Pons (tissue), 1 donor: ENCODE measurements at regions not wholly inside any gene's neighbourhood (a gene's known extent, or its start where the extent isn't known, plus 50 kb on each side); places are given as distances from the start of the nearest gene placed in this dataset.

ENCODE experiments used
- DNase-seq: peaks from one replicate; pipeline ENCODE4 v3.0.0-alpha.2; 2016; ENCODE audit warnings: low spot score

DNA sequence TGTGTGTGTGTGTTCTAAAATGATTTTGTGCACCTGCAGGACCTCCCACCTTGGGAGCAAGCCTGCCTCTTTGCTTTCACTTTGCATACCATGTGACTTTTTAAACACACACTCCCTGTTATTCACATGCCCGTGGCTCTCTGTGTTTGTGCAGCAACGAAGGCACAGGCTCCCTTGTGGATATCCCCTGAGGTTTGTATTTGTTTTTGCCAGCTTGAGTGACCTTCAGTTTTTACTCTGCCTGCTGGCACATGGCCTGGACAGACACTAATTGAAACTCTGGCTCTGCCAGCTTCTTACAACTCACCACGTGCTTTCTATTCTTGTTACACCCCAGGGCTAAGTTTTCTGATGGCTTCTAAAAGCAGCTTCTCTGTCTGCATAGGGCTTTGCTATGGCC, 885.8 kb downstream of the SH3BGRL start:
- DNase-seq = peak; percentile 8

DNA sequence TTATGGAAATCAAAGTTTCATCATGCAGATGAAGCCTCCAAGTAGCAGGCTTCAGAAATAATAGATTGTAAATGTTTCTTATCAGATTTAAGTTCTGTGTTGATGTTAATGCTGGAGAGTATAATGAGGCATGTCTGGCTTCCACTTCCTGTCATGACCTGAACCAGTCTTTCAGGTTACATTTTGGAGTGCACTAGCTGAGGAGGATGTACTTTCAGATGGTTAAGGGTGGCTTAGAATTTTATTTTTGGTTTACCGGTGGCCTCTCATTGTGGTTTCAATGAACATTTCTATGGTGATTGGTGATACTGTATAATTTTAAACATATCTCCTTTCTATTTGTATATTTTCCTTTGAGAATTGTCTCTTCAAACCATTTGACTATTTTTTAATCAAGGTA, 890.4 kb downstream of the SH3BGRL start:
- no peak for DNase-seq

DNA sequence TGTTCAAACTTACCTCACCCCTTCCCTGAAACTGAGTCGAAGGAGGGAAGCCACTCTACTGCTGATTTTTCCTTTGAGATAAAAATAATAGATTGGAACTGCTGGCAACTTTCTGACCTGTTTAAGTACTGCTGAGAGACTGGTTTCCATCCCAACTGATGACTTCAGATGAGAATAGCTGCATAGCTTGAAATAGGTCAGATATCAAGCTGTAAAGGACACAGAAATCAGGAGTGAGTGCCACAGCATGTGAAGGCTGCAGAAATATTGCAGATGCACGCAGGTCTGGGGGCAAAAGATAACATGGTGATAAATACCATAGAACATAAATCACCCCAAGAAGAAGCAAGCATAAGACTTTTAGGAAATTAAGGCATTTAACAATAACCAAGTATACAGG, 923.2 kb downstream of the SH3BGRL start:
- no peak for DNase-seq

DNA sequence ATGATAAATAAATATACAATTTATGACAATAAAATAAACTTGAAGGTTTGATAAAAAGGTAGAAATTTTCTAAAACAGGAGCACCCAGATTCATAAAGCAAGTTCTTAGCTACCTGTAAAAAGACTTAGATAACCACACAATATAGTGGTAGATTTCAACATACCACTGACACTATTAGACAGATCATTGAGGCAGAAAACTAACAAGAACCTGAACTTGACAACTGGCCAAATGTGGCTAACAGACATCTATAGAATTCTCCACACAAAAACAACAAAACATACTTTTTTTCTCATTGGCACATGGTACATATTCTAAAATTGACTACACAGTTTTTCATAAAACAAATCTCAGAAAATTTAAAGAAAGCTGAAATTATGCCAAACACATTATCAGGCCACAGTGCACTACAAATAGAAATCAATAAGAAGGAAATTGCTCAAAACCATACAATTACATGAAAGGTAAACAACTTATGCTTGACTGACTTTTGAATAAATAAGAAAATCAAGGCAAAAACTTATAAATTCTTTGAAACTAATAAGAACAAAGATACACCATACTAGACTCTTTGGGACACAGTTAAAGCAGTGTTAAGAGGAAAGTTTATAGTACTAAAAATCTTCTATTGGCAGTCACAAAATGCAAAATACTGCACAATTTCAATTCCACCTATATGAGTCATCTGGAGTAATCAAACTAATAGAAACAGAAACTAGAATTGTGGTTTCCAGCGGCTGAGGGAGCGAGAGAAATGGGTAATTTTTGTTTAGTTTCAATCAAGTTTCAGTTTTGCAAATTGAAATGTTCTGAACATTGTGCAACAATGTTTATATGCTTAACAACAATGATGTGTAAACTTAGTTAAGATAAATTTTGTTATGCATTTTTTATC, 925.6 kb downstream of the SH3BGRL start:
- DNase-seq = no peak

DNA sequence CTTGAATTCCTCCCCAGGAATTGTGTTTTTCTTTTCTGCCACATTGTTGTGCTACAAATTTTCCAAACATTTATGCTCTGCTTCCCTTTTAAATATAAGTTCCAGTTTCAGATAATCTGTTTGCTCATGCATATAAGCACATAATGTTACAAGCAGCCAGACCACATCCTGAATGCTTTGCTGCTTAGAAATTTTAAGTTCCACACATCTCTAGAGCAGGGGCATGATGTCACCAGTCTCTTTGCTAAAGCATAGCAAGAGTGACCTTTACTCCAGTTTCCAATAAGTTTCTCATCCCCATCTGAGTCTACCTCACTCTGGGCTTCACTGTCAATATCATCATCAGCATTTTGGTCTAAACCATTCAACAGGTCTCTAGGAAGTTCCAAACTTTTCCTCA, 932.5 kb downstream of the SH3BGRL start:
- no peak for DNase-seq

DNA sequence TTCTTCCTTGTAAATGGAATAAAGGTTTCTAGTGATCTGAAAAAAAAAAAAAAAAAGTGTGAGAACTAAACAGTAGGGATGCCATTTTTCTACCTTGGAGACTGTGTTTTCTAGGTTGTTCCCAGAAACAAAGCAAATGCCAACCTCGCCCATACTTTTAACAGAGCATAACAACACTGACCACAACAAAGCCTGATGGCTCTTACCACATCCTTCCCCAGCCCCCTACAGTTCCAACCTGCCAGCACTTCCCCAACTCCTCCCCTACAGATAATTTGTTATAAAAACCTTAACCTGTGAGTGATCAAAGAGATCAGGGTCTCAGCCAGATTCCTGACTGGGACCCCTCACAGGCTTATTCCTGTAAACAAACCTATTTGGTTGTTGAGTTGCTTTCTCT, 940.0 kb downstream of the SH3BGRL start:
- DNase-seq = no peak

DNA sequence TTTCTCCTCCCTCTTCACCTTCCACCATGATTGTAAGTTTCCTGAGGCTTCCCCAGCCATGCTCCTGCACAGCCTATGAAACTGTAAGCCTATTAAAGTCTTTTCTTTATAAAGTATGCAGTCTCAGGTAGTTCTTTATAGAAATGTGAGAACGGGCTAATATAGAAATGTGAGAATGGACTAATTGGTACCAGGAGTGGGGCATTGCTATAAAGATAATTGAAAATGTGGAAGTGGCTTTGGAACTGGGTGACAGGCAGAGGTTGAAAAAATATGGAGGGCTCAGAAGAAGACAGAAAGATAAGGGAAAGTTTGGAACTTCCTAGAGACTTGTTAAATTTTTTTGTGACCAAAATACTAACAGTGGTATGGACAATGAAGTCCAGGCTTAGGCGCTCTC, 959.3 kb downstream of the SH3BGRL start:
- DNase-seq = no peak

DNA sequence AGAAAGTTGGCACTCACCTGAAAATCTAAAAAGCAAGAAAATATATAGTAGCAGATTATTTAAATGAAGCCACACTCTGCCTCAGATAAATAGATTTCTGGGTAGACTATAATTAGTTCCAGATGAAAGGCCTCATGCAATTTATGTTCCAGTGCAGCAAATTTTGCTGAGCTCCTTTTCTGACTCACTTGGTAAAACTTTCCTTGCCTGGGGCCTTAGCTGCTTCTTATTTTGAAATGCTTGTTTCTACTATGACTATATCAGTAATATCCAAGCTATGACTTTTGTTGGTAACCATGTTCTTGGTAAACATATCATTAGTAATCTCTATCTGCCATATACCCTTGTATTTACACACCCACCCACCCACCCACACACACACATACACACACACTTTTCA, 961.8 kb downstream of the SH3BGRL start:
- DNase-seq = no peak

DNA sequence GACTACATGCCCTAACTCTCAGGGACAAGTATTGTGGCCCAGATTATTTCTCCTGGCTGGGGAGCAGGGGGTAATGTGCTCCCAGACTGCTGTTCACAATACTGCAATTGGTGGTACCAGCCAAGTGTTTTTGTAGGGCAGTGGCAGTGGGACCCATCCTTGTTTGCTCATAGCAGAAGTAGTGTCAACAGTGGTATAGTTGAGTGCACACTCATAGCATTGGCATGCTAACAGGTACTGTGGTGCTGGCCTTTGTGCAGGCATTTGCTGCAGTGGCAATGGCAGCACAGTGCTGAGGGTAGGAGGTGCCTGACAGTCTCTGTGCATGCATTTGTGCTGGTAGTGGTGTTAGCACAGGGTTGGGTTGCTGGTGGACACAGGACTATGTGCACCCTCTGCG, 995.0 kb downstream of the SH3BGRL start:
- no peak for DNase-seq

DNA sequence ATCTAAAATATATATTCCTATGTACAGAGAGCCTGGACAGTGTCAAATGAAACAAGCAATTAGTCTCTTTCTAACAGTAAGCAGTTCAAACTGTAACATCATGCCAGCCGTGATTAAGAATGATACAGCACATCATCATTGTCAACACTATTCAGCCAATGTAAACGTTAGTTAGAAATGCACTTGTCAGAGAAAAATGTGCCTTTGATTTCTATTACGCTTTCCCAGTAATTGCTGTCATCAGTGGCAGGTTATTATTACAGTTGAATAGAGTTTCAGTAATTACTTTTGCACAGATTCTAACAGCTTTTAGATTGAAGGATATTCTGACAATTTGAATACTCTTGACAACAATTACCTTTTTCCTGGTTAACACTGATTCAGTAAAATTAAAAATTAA, 1007.1 kb downstream of the SH3BGRL start:
- no peak for DNase-seq

DNA sequence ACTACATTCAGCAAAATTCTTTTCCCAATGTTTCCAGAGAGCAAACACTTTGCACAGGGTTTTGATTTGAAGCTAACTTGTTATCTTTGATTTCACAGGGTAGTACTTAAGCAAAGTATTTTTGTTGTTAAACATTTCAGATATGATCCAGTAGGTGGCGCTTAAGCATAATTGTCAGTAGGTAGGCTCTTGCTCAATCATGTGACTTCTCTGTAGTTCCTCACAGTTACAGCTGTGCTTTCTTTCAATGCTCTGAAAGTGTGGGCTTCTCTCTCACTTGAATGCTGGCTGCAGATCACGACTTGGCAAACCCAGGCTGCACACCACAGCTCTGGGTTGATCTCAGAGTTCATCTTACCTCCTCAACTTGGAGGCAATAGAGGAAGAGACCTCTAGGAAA, 1016.5 kb downstream of the SH3BGRL start:
- peak; percentile 27 for DNase-seq

DNA sequence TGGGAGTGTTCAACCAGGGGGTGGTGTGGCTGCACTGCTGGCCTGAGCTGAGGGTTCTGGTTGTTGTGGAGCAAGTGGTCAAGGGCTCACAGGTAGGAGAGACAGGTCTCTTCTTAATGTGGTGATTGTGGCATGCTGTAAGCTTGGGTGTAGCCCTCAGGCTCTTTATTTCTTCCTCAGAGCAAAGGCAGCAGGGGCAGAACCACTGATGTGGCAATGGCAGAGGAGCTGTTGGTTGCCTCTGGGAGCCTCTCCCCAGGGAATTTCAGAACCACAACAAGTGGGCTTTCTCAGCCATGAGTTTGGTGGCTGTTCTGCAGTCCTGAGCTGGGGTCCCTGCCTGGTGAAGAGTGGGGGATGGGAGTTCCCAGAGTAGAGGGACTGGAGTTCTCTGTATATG, 1017.2 kb downstream of the SH3BGRL start:
- DNase-seq = no peak

DNA sequence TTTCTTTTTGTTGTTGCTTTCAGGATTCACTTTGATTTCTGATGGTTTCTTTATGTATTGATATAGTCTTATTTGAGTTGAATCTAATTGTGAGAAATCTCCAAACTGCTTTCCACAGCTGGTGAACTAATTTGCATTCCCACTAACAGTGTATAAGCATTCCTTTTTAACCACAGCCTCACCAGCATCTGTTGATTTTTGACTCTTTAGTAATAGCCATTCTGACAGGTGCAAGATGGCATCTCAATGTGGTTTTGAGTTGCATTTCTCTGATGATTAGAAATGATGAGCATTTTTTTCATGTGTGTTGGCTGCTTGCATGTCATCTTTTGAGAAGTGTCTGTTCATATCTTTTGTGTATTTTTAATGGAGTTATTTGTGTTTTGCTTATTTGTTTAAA, 1023.1 kb downstream of the SH3BGRL start:
- no peak for DNase-seq

DNA sequence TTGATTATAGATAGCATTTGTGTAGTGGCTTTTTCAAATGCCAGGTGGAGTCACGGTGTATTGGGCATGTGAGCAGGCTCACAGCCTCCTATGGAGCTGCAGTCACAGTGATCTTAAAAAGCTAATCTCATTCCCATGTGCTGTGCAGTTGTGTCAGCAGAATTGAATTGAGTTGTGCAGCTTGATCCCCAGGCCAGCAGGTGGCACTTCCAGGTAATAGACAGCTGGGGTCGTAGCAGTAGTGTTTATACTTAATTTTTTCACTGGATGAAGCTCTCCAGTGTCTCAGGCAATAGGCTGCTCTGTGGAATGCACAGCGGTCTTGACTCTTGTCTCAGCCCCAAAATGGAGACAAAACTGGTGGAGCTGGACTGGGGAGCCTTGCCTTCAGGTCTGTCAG, 1028.1 kb downstream of the SH3BGRL start:
- no peak for DNase-seq

DNA sequence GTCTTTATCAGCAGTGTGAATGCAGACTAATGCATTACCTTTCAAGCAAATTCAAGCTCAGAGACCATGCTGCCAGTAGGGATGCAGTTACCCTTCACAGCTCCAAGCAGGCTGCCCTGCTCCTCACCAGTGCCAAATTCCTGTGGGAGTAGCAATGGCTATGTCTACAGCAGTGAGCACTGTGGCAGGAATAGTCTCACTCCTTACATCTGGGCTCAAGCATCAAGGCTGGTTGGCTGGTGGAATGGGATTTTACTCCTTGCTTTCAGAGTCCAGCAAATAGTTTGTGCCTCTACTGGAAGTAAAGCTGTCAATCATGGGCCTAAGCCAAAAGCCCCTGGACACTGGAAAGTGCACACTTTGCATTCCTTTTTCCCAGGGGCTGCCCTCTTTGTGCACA, 1030.8 kb downstream of the SH3BGRL start:
- DNase-seq = no peak

DNA sequence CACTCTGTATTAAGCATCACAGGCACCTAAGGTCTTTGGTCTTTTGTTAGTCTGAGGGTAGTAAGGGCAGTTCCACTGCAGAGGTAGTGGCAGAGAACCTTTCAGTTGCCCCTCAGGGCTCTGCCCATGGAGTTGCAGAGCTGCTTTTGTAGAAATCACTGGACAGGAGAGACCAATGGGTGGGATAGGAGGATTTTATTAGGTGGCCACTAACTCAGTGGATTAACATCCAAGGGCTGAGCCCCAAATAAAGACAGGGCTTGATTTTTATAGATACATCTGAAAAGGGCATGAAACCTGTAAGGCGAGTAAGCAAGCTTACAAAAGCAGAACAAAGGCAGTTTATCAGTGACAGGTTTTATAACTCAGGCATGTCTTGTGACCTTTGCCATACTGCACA, 1035.4 kb downstream of the SH3BGRL start:
- no peak for DNase-seq
